ENCODE measurements at regions not wholly inside any gene's neighbourhood (a gene's known extent, or its start where the extent isn't known, plus 50 kb on each side); places are given as distances from the start of the nearest gene placed in this dataset.

- Mint-ChIP-seq H3K9me3 (peaks cover 14% of the 10 kb centered on the region), H3K27me3 (peaks cover under 1% of the 10 kb centered on the region), H3K27ac (no peak overlapping the region), H3K4me3 (no peak overlapping the region), H3K36me3 (ENCODE audit: low read depth) (no peaks in the 10 kb centered on the region), H3K4me1 (ENCODE audit: low read depth) (no peaks in the 10 kb centered on the region)
Observed at GRCh38 chr1:34511802-34512201, 243.0 kb upstream of the GJB5 start.

- H3K4me1 Mint-ChIP-seq (ENCODE audit: low read depth) = no peaks in the 10 kb centered on the region
- H3K9me3 Mint-ChIP-seq = no peaks in the 10 kb centered on the region
- no peak overlapping the region for H3K27ac Mint-ChIP-seq
- H3K4me3 Mint-ChIP-seq = no peak overlapping the region
- peaks cover 4% of the 10 kb centered on the region for H3K27me3 Mint-ChIP-seq
- H3K36me3 Mint-ChIP-seq (ENCODE audit: low read depth) = no peaks in the 10 kb centered on the region
Observed at GRCh38 chr1:34518146-34518699, 236.6 kb upstream of the GJB5 start.

- H3K36me3 Mint-ChIP-seq (ENCODE audit: low read depth) = no peaks in the 10 kb centered on the region
- no peak overlapping the region for H3K27ac Mint-ChIP-seq
- peaks cover 4% of the 10 kb centered on the region for H3K27me3 Mint-ChIP-seq
- H3K4me1 Mint-ChIP-seq (ENCODE audit: low read depth) = no peaks in the 10 kb centered on the region
- no peak overlapping the region for H3K4me3 Mint-ChIP-seq
- no peaks in the 10 kb centered on the region for H3K9me3 Mint-ChIP-seq
Observed at GRCh38 chr1:34520111-34520510, 234.7 kb upstream of the GJB5 start.

GRCh38 chr1:34524783-34525182 is 230.1 kb upstream of the GJB5 start:
- Mint-ChIP-seq H3K4me1 (ENCODE audit: low read depth) (no peaks in the 10 kb centered on the region), H3K9me3 (no peaks in the 10 kb centered on the region), H3K4me3 (no peak overlapping the region), H3K36me3 (ENCODE audit: low read depth) (no peaks in the 10 kb centered on the region), H3K27ac (no peak overlapping the region), H3K27me3 (peaks cover 10% of the 10 kb centered on the region)

GRCh38 chr1:34529935-34530859 is 224.7 kb upstream of the GJB5 start:
- H3K27ac Mint-ChIP-seq = no peak overlapping the region
- no peaks in the 10 kb centered on the region for H3K36me3 Mint-ChIP-seq (ENCODE audit: low read depth)
- peaks cover 9% of the 10 kb centered on the region for H3K27me3 Mint-ChIP-seq
- H3K9me3 Mint-ChIP-seq = no peaks in the 10 kb centered on the region
- no peaks in the 10 kb centered on the region for H3K4me1 Mint-ChIP-seq (ENCODE audit: low read depth)
- H3K4me3 Mint-ChIP-seq = no peak overlapping the region

GRCh38 chr1:34532113-34532512 is 222.7 kb upstream of the GJB5 start:
- H3K9me3 Mint-ChIP-seq = no peaks in the 10 kb centered on the region
- H3K27me3 Mint-ChIP-seq = peaks cover 18% of the 10 kb centered on the region

GRCh38 chr1:34538481-34538880 is 216.4 kb upstream of the GJB5 start:
- H3K4me3 Mint-ChIP-seq = no peak overlapping the region
- no peaks in the 10 kb centered on the region for H3K36me3 Mint-ChIP-seq (ENCODE audit: low read depth)
- H3K27ac Mint-ChIP-seq = no peak overlapping the region
- no peaks in the 10 kb centered on the region for H3K4me1 Mint-ChIP-seq (ENCODE audit: low read depth)
- peaks cover 26% of the 10 kb centered on the region for H3K27me3 Mint-ChIP-seq
- no peaks in the 10 kb centered on the region for H3K9me3 Mint-ChIP-seq

More at GRCh38 chr1:34532113-34532512, 222.7 kb upstream of the GJB5 start:
- no peaks in the 10 kb centered on the region for H3K4me1 Mint-ChIP-seq (ENCODE audit: low read depth)
- H3K4me3 Mint-ChIP-seq = no peak overlapping the region
- H3K36me3 Mint-ChIP-seq (ENCODE audit: low read depth) = no peaks in the 10 kb centered on the region
- H3K27ac Mint-ChIP-seq = no peak overlapping the region

- H3K4me3 Mint-ChIP-seq = no peak overlapping the region
- H3K27ac Mint-ChIP-seq = no peak overlapping the region
- H3K27me3 Mint-ChIP-seq = peaks cover 21% of the 10 kb centered on the region
- no peaks in the 10 kb centered on the region for H3K4me1 Mint-ChIP-seq (ENCODE audit: low read depth)
- H3K9me3 Mint-ChIP-seq = no peaks in the 10 kb centered on the region
- no peaks in the 10 kb centered on the region for H3K36me3 Mint-ChIP-seq (ENCODE audit: low read depth)
Observed at GRCh38 chr1:34547046-34547674, 207.7 kb upstream of the GJB5 start.

GRCh38 chr1:34549199-34549598 is 205.6 kb upstream of the GJB5 start:
- Mint-ChIP-seq H3K4me3 (no peak overlapping the region), H3K27ac (no peak overlapping the region), H3K9me3 (peaks cover 4% of the 10 kb centered on the region), H3K4me1 (ENCODE audit: low read depth) (no peaks in the 10 kb centered on the region), H3K36me3 (ENCODE audit: low read depth) (no peaks in the 10 kb centered on the region), H3K27me3 (peaks cover 29% of the 10 kb centered on the region)

- Mint-ChIP-seq H3K4me3 (no peak overlapping the region), H3K27me3 (peaks cover 29% of the 10 kb centered on the region), H3K27ac (no peak overlapping the region), H3K9me3 (no peaks in the 10 kb centered on the region), H3K4me1 (ENCODE audit: low read depth) (no peaks in the 10 kb centered on the region), H3K36me3 (ENCODE audit: low read depth) (no peaks in the 10 kb centered on the region)
Observed at GRCh38 chr1:34578306-34578705, 176.5 kb upstream of the GJB5 start.

- Mint-ChIP-seq H3K27ac (no peak overlapping the region), H3K4me3 (no peak overlapping the region), H3K36me3 (ENCODE audit: low read depth) (no peaks in the 10 kb centered on the region), H3K9me3 (no peaks in the 10 kb centered on the region), H3K27me3 (peaks cover 31% of the 10 kb centered on the region), H3K4me1 (ENCODE audit: low read depth) (no peaks in the 10 kb centered on the region)
Observed at GRCh38 chr1:34582356-34582755, 172.5 kb upstream of the GJB5 start.

GRCh38 chr1:34587761-34588160 is 167.1 kb upstream of the GJB5 start:
- Mint-ChIP-seq H3K9me3 (no peaks in the 10 kb centered on the region), H3K4me1 (ENCODE audit: low read depth) (peaks cover 3% of the 10 kb centered on the region), H3K36me3 (ENCODE audit: low read depth) (no peaks in the 10 kb centered on the region), H3K27ac (no peak overlapping the region), H3K27me3 (peaks cover 13% of the 10 kb centered on the region), H3K4me3 (no peak overlapping the region)

GRCh38 chr1:34590211-34590623 is 164.6 kb upstream of the GJB5 start:
- Mint-ChIP-seq H3K9me3 (no peaks in the 10 kb centered on the region), H3K4me1 (ENCODE audit: low read depth) (peaks cover 3% of the 10 kb centered on the region), H3K4me3 (no peak overlapping the region), H3K27me3 (peaks cover 7% of the 10 kb centered on the region), H3K27ac (no peak overlapping the region), H3K36me3 (ENCODE audit: low read depth) (no peaks in the 10 kb centered on the region)

- Mint-ChIP-seq H3K4me3 (no peak overlapping the region), H3K4me1 (ENCODE audit: low read depth) (peaks cover 3% of the 10 kb centered on the region), H3K27ac (no peak overlapping the region), H3K27me3 (peaks cover 7% of the 10 kb centered on the region), H3K9me3 (no peaks in the 10 kb centered on the region), H3K36me3 (ENCODE audit: low read depth) (no peaks in the 10 kb centered on the region)
Observed at GRCh38 chr1:34591751-34592629, 162.9 kb upstream of the GJB5 start.

Data from stimulated activated naive CD8-positive, alpha-beta T cell treated with anti-CD3 and anti-CD28 coated beads, Interleukin-15, Interleukin-2, amounts not matched to agents 100 ng/mL and 50 ng/mL, for 24 hours (primary cell).